BE2C (cell line): ENCODE measurements at regions not wholly inside any gene's neighbourhood (a gene's known extent, or its start where the extent isn't known, plus 50 kb on each side); places are given as distances from the start of the nearest gene placed in this dataset.

Experiments used
- DNase-seq: peaks from one replicate; pipeline ENCODE4 v3.0.0-alpha.2; 2020
- H3K27me3 ChIP-seq: fragments of 250-450 bp; sonication (Bioruptor Pico); 2 replicates; pipeline ENCODE4 v1.5.1; 2020; ENCODE audit warnings: mild to moderate bottlenecking
- H3K36me3 ChIP-seq: fragments of 250-450 bp; sonication (Bioruptor Pico); 2 replicates; pipeline ENCODE4 v1.5.1; 2020; ENCODE audit warnings: mild to moderate bottlenecking
- H3K4me1 ChIP-seq: fragments of 250-450 bp; sonication (Bioruptor Pico); 2 replicates; pipeline ENCODE4 v1.5.1; 2020
- H3K4me3 ChIP-seq: 2 replicates; pipeline ENCODE4 v1.5.1; 2011; ENCODE audit warnings: low read depth, low read length
- H3K9me3 ChIP-seq: fragments of 250-450 bp; sonication (Bioruptor Pico); 2 replicates; pipeline ENCODE4 v1.5.1; 2020
- CTCF ChIP-seq: IDR thresholded peaks from 2 replicates; pipeline ENCODE4 v1.5.1; 2012; ENCODE audit warnings: mild to moderate bottlenecking, low read depth, low read length

- Histone ChIP-seq H3K9me3 (no peaks in the 10 kb centered on the region; the same call in 1 of the 2 replicates), H3K4me3 (no peak overlapping the region), H3K27me3 (no peaks in the 10 kb centered on the region), H3K4me1 (no peaks in the 10 kb centered on the region; the same call in 1 of the 2 replicates), H3K36me3 (no peaks in the 10 kb centered on the region)
- no peak for DNase-seq
- TF ChIP-seq CTCF, result no peak
Observed at GRCh38 chr7:136072447-136072846, 95.3 kb upstream of the MTPN start.

- no peaks in the 10 kb centered on the region for H3K27me3 ChIP-seq
- DNase-seq, result no peak
Observed at GRCh38 chr7:136070736-136071505, 93.8 kb upstream of the MTPN start.

DNA sequence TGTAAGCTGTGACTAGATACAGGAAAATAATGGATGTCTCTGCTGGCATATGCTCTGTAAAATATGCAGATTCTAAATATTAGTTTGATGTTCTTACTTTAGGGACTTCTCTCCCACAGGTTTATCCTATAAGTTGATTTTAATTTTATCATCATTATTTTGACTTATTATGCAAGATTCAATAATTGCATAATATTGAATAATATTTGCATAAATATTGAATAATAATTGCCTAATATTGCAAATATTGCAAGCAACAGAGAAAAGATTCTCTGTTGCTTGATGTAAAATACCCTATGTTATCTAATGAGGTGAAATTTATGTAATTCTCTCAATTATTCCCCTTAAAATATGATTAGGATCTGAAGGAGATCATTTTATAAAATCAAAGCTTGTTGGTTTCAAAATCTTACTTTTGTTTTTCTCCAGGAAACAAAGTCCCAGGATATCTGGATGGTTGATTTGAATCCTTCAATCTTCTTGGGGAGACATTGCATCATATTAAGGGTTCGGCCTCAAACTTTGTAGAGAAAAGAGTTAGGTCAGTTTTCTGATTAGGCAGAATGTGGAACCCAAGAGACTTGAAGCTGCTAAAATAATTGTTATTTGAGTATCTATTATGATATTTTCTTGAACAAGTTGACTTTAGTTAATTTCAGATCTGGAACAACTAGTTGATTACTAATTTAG is 92.8 kb upstream of the MTPN start:
- Histone ChIP-seq H3K36me3 (no peaks in the 10 kb centered on the region), H3K4me1 (no peaks in the 10 kb centered on the region; the same call in 1 of the 2 replicates), H3K27me3 (no peaks in the 10 kb centered on the region), H3K4me3 (no peak overlapping the region), H3K9me3 (no peaks in the 10 kb centered on the region; the same call in 1 of the 2 replicates)
- DNase-seq, result no peak
- no peak for TF ChIP-seq CTCF

More at GRCh38 chr7:136070736-136071505, 93.8 kb upstream of the MTPN start:
- no peak overlapping the region for H3K4me3 ChIP-seq
- H3K36me3 ChIP-seq, result no peaks in the 10 kb centered on the region
- H3K4me1 ChIP-seq, result no peaks in the 10 kb centered on the region; the same call in 1 of the 2 replicates
- no peak for TF ChIP-seq CTCF
- no peaks in the 10 kb centered on the region; the same call in 1 of the 2 replicates for H3K9me3 ChIP-seq

GRCh38 chr7:136067277-136067676 is 90.1 kb upstream of the MTPN start:
- Histone ChIP-seq H3K36me3 (no peaks in the 10 kb centered on the region), H3K4me1 (no peaks in the 10 kb centered on the region; the same call in 1 of the 2 replicates), H3K9me3 (no peaks in the 10 kb centered on the region; the same call in 1 of the 2 replicates), H3K27me3 (no peaks in the 10 kb centered on the region), H3K4me3 (no peak overlapping the region)
- TF ChIP-seq CTCF, result no peak
- no peak for DNase-seq

- TF ChIP-seq CTCF, result no peak
- H3K4me1 ChIP-seq, result no peaks in the 10 kb centered on the region; the same call in 1 of the 2 replicates
- no peaks in the 10 kb centered on the region for H3K36me3 ChIP-seq
- no peak overlapping the region for H3K4me3 ChIP-seq
- no peak for DNase-seq
- no peaks in the 10 kb centered on the region for H3K27me3 ChIP-seq
- H3K9me3 ChIP-seq, result no peaks in the 10 kb centered on the region; the same call in 1 of the 2 replicates
Observed at GRCh38 chr7:136066304-136067143, 89.4 kb upstream of the MTPN start.
